ENCODE measurements at regions not wholly inside any gene's neighbourhood (a gene's known extent, or its start where the extent isn't known, plus 50 kb on each side); places are given as distances from the start of the nearest gene placed in this dataset.
"Not testable (repeated sequence)": the region's sequence is repeated elsewhere in the genome, so short reads cannot be mapped to it uniquely, and the experiment has no call there.

DNA sequence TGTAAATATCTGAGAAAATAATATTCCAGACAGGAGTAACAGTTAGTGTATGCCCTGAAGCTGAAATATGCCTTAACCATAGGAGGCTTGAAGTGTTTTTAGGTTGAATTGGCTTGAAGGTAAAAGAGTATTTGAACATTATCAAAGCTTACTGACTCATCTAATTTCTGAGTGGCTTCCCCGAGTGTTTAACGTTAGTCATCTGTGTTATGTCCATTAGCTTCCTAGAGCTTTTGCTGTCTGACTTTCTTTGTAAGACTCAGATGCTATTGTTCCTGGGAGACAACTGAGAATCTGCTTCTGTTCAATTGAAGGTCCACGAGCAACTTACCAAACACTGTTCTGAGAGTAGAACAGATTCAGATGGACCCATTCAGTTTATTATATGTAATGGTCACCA lies 656.8 kb upstream of the NECTIN3 start:
- no peak for DNase-seq (ENCODE audit: low read depth)
- no peak overlapping the region for H3K4me3 ChIP-seq (ENCODE audit: low read length)
- TF ChIP-seq, protein P1, sequence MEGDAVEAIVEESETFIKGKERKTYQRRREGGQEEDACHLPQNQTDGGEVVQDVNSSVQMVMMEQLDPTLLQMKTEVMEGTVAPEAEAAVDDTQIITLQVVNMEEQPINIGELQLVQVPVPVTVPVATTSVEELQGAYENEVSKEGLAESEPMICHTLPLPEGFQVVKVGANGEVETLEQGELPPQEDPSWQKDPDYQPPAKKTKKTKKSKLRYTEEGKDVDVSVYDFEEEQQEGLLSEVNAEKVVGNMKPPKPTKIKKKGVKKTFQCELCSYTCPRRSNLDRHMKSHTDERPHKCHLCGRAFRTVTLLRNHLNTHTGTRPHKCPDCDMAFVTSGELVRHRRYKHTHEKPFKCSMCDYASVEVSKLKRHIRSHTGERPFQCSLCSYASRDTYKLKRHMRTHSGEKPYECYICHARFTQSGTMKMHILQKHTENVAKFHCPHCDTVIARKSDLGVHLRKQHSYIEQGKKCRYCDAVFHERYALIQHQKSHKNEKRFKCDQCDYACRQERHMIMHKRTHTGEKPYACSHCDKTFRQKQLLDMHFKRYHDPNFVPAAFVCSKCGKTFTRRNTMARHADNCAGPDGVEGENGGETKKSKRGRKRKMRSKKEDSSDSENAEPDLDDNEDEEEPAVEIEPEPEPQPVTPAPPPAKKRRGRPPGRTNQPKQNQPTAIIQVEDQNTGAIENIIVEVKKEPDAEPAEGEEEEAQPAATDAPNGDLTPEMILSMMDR (conservative IDR thresholded peaks at IDR 0.05; ENCODE audit: low read depth, low read length) = no peak

- H3K4me3 ChIP-seq (ENCODE audit: low read length) = no peak overlapping the region
- TF ChIP-seq, protein P1 (conservative IDR thresholded peaks at IDR 0.05; ENCODE audit: low read depth, low read length) = no peak
- DNase-seq (ENCODE audit: low read depth) = no peak
These were observed 652.5 kb upstream of the NECTIN3 start for GRCh38 chr3:110419096-110419495.

GRCh38 chr3:110419601-110420000 lies 652.0 kb upstream of the NECTIN3 start:
- no peak overlapping the region for H3K4me3 ChIP-seq (ENCODE audit: low read length)
- DNase-seq (ENCODE audit: low read depth) = no peak
- TF ChIP-seq, protein P1 (conservative IDR thresholded peaks at IDR 0.05; ENCODE audit: low read depth, low read length) = no peak

DNA sequence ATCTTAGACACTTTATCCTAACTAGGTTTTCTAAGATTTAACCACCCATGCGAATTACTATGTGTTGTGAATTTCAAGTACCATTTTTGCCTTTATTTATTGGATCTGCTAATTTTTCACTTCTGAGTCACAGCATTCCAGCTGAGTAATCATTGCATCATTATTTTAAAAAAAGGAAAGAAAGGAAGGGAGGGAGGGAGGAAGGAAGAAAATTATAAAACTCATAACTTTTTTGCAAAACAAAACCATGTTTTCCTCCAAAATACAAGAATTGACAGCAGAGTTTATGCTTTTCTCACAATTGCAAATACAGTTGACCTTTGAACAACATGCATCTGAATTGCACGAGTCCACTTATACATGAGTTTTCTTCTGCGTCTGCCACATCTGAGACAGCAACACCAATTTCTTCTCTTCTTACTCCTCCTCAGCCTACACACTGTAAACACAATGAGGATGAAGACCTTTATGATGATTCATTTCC lies 651.4 kb upstream of the NECTIN3 start:
- DNase-seq (ENCODE audit: low read depth) = peak; percentile 56
- TF ChIP-seq, protein P1 (conservative IDR thresholded peaks at IDR 0.05; ENCODE audit: low read depth, low read length) = no peak
- H3K4me3 ChIP-seq (ENCODE audit: low read length) = peak overlapping the region; percentile 1

GRCh38 chr3:110423276-110423675 lies 648.3 kb upstream of the NECTIN3 start:
- no peak for DNase-seq (ENCODE audit: low read depth)
- TF ChIP-seq, protein P1 (conservative IDR thresholded peaks at IDR 0.05; ENCODE audit: low read depth, low read length) = no peak
- no peak overlapping the region for H3K4me3 ChIP-seq (ENCODE audit: low read length)

DNA sequence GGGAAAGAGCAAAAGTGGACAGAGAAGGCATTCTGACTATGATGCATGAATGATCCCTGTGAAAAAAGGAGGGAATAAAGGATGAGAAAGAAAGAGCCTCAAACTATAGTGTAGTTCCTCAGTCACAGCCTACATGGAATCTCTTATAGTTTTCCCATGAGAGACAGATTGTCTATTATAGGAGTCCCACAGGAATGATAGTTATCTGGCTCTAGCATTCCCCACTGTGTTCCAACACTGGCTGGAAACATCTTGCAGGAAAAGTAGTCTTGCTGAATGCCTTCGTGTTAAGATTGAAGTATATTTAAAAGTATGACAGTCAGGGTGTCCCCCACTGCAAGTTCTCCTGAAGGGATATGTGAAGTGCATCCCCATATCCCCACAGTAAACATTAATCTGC lies 641.5 kb upstream of the NECTIN3 start:
- TF ChIP-seq, protein P1 (conservative IDR thresholded peaks at IDR 0.05; ENCODE audit: low read depth, low read length) = no peak
- DNase-seq (ENCODE audit: low read depth) = no peak
- no peak overlapping the region for H3K4me3 ChIP-seq (ENCODE audit: low read length)

GRCh38 chr3:110436209-110436608 lies 635.4 kb upstream of the NECTIN3 start:
- no peak overlapping the region for H3K4me3 ChIP-seq (ENCODE audit: low read length)
- no peak for DNase-seq (ENCODE audit: low read depth)
- TF ChIP-seq, protein P1 (conservative IDR thresholded peaks at IDR 0.05; ENCODE audit: low read depth, low read length) = no peak

DNA sequence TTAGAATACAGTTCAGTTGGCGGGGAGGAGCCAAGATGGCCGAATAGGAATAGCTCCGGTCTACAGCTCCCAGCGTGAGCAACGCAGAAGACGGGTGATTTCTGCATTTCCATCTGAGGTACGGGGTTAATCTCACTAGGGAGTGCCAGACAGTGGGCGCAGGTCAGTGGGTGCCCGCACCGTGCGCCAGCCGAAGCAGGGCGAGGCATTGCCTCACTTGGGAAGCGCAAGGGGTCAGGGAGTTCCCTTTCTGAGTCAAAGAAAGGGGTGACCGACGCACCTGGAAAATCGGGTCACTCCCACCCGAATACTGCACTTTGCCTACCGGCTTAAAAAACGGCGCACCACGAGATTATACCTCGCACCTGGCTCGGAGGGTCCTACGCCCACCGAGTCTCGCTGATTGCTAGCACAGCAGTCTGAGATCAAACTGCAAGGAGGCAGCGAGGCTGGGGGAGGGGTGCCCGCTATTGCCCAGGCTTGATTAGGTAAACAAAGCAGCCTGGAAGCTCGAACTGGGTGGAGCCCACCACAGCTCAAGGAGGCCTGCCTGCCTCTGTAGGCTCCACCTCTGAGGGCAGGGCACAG lies 631.5 kb upstream of the NECTIN3 start:
- not testable (repeated sequence) for H3K4me3 ChIP-seq (ENCODE audit: low read length); DNase-seq (ENCODE audit: low read depth)
